Astrocyte of the spinal cord (primary cell): ENCODE measurements at regions not wholly inside any gene's neighbourhood (a gene's known extent, or its start where the extent isn't known, plus 50 kb on each side); places are given as distances from the start of the nearest gene placed in this dataset.

ENCODE experiments used
- DNase-seq: peaks from one replicate; pipeline ENCODE4 v3.0.0; 2011; ENCODE audit warnings: low read depth, low spot score
- H3K4me3 ChIP-seq: 2 replicates; pipeline ENCODE4 v1.5.1; 2011; ENCODE audit warnings: low read depth, mild to moderate bottlenecking, low read length, moderate library complexity
- in situ Hi-C: cut with HindIII; loops from 2 replicates; pipeline ENCODE4 v1.10.0; 2017; ENCODE audit warnings: low sequenced_read_pairs
- TF ChIP-seq, protein P1 (sequence below): IDR thresholded peaks from 2 replicates; pipeline ENCODE4 v1.5.1; 2012; ENCODE audit warnings: low read depth, mild to moderate bottlenecking, low read length, inconsistent platforms

DNA sequence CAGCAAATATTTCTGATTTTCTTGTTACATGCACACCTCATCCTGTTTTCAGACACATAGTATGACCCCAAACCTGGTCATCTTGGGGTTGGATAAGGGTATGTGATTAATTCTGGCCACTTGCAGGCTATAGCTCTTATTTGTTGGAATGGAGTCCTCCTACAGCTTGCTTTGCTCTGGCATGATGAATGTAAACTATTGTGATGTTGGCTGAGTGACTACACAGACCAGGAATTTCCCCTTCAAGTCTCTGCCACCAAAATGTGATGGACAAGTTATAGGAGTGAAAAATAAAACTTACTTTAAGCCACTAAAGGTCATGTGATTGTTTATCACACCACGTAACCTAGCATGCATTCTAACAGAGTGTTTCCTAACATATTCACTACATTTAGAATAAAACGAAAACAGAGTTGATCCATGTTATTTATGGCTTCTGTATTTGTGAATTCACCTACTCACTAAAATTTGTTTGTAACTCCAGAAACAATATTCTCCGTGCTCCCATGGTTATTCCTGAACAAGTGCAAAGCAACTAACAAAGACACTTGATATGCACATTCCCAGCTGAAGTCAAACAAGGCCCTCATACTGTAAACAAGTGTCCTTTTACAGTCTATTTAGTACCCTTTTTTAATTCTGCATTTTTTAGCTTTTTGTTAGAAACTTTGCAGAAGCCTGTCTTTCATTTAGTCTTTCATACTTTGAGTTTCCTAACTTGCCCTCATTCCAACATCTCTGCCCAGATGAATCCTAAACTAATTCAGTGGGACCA, 599.2 kb upstream of the PCDH15 start:
- no peak overlapping the region for H3K4me3 ChIP-seq
- in situ Hi-C loops, result no loop called here
- no peak for DNase-seq
- TF ChIP-seq, protein P1, sequence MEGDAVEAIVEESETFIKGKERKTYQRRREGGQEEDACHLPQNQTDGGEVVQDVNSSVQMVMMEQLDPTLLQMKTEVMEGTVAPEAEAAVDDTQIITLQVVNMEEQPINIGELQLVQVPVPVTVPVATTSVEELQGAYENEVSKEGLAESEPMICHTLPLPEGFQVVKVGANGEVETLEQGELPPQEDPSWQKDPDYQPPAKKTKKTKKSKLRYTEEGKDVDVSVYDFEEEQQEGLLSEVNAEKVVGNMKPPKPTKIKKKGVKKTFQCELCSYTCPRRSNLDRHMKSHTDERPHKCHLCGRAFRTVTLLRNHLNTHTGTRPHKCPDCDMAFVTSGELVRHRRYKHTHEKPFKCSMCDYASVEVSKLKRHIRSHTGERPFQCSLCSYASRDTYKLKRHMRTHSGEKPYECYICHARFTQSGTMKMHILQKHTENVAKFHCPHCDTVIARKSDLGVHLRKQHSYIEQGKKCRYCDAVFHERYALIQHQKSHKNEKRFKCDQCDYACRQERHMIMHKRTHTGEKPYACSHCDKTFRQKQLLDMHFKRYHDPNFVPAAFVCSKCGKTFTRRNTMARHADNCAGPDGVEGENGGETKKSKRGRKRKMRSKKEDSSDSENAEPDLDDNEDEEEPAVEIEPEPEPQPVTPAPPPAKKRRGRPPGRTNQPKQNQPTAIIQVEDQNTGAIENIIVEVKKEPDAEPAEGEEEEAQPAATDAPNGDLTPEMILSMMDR, result no peak

DNA sequence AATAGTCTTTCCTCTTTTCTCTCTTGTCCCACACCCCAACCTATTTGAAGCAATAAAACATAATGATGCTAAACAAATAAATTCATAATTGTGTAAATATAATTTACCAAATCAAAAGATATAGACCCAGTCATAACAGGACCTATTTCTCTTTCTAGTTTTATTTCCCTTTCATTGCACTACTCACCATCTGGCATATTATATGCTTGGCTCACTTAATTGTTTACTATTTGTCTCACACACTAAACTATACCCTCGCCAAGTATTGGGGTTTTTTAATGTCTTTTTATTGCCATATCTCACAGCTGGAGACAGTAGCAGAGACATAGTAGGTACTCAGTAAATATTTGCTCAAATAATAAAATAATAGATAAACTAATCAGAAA, 597.5 kb upstream of the PCDH15 start:
- TF ChIP-seq, protein P1, result no peak
- H3K4me3 ChIP-seq, result no peak overlapping the region
- DNase-seq, result no peak
- in situ Hi-C loops, result no loop called here

DNA sequence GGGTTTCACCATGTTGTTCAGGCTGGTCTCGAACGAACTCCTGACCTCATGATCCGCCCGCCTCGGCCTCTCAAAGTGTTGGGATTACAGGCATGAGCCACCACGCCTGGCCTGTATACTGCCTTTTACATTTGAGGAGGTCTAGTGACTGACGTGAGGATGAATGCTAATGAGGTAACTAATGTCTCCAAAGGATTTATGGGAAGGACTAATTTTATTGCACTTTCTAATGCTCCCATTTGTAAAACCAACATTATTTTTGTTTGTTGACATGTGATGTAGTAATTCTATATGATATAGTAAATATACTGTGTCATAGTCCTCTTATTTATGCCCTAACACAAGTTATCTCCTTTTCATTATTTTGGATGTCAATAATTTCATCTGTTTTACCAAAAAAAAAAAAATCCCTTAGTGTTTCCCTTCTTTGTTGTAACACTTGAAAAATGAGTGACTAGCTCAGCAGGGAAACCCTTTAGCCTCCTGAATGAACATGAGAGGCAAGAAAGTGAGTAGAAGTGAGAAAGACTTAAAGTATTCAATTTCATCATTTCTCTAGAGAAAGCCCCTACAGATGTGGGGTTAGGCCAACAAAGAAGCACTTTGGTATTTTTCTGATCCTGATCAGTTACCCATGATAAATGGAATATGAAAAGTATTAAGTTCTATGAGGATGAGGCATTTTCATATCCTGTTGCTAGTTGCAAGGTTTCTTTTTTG, 596.9 kb upstream of the PCDH15 start:
- in situ Hi-C loops, result no loop called here
- no peak for DNase-seq

DNA sequence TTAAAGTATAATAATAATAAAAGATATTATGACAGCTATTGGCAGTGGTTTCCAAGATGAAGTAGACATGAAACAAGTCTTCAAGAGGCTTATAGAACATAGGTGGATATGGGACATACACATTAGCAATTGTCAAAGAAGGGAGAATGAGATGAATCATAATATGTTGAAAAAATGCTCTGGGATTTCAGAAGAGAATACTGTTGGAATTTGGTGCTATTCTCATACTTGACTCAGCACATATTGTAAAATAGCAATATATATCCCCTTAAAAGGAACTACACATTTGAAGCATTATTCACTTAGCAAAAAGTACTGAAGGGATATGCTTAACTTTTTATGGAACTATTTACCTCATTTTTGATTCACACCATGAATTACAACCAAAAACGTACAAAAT, 577.2 kb upstream of the PCDH15 start:
- in situ Hi-C loops, result no loop called here

More for the DNA sequence above, 596.9 kb upstream of the PCDH15 start:
- TF ChIP-seq, protein P1, result no peak
- no peak overlapping the region for H3K4me3 ChIP-seq

DNA sequence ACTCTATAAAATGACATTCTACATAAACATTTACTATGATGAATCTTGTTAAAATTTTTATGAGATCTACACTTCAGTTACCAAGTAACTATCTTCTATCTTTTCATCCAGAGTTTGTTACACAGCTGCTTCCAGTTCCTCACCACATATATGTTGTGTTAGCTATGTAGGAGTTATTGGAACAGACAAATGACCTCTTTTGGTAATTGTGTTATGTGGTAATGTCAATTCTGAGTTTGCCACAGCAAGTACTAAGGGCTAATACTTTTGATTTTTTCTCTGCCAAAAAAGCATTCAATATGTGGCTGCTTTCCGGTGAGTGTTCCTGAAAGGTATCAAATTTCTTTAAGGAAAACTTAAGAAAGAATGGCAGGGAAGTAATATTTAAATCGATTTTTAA, 573.9 kb upstream of the PCDH15 start:
- in situ Hi-C loops, result no loop called here
- H3K4me3 ChIP-seq, result no peak overlapping the region
- TF ChIP-seq, protein P1, result no peak
- DNase-seq, result peak; percentile 41

More for the DNA sequence above, 577.2 kb upstream of the PCDH15 start:
- TF ChIP-seq, protein P1, result no peak
- no peak for DNase-seq
- no peak overlapping the region for H3K4me3 ChIP-seq

DNA sequence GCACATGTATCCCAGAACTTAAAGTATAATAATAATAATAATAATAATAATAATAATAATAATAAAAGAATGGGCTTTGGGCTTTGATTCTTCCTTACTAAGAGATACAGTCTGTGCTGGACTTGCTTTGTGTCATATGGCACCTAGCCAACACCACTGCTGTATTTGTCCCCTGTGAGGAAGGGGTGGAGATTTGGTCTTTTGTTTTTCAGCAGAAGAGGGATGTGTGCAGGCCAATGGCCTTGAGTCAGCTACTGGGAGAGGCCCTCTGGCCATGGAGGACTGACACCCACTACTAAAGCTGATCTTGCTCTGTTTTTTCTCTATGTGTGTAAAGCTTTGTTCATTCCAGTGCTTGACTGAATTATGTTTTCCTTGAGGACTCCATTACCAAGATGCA, 573.0 kb upstream of the PCDH15 start:
- DNase-seq, result no peak
- in situ Hi-C loops, result no loop called here
- H3K4me3 ChIP-seq, result no peak overlapping the region
- TF ChIP-seq, protein P1, result no peak
